Neural crest cell (in vitro differentiated cells): ENCODE measurements at regions not wholly inside any gene's neighbourhood (a gene's known extent, or its start where the extent isn't known, plus 50 kb on each side); places are given as distances from the start of the nearest gene placed in this dataset.

Experiments
- DNase-seq: peaks from one replicate; pipeline ENCODE4 v3.0.0; 2021; ENCODE audit warnings: low read depth, mixed read lengths, low spot score
- H3K27ac Mint-ChIP-seq: one replicate; pipeline ENCODE4 v1.8.0; 2021; ENCODE audit warnings: mild to moderate bottlenecking, mixed read lengths; ENCODE audit not compliant: unreplicated experiment
- H3K27me3 Mint-ChIP-seq: 2 replicates; pipeline ENCODE4 v1.8.0; 2021; ENCODE audit warnings: low read depth, mild to moderate bottlenecking, mixed read lengths
- H3K36me3 Mint-ChIP-seq: 2 replicates; pipeline ENCODE4 v1.8.0; 2021; ENCODE audit warnings: low read depth, mild to moderate bottlenecking, mixed read lengths
- H3K4me1 Mint-ChIP-seq: 2 replicates; pipeline ENCODE4 v1.8.0; 2021; ENCODE audit warnings: mixed read lengths
- H3K4me3 Mint-ChIP-seq: one replicate; pipeline ENCODE4 v1.8.0; 2021; ENCODE audit warnings: mild to moderate bottlenecking, mixed read lengths
- H3K9me3 Mint-ChIP-seq: 2 replicates; pipeline ENCODE4 v1.8.0; 2021; ENCODE audit warnings: mixed read lengths
- TF ChIP-seq, protein P1 (sequence below): fragments of 200-600 bp; sonication (generic); conservative IDR thresholded peaks from 2 replicates; pipeline ENCODE4 v1.5.0; 2021; ENCODE audit warnings: antibody characterized with exemption, mild to moderate bottlenecking

- no peak for DNase-seq
- no peaks in the 10 kb centered on the region for H3K36me3 Mint-ChIP-seq
- no peaks in the 10 kb centered on the region for H3K9me3 Mint-ChIP-seq
- H3K4me1 Mint-ChIP-seq, result peaks cover 19% of the 10 kb centered on the region
- no peak overlapping the region for H3K27ac Mint-ChIP-seq
- TF ChIP-seq, protein P1, sequence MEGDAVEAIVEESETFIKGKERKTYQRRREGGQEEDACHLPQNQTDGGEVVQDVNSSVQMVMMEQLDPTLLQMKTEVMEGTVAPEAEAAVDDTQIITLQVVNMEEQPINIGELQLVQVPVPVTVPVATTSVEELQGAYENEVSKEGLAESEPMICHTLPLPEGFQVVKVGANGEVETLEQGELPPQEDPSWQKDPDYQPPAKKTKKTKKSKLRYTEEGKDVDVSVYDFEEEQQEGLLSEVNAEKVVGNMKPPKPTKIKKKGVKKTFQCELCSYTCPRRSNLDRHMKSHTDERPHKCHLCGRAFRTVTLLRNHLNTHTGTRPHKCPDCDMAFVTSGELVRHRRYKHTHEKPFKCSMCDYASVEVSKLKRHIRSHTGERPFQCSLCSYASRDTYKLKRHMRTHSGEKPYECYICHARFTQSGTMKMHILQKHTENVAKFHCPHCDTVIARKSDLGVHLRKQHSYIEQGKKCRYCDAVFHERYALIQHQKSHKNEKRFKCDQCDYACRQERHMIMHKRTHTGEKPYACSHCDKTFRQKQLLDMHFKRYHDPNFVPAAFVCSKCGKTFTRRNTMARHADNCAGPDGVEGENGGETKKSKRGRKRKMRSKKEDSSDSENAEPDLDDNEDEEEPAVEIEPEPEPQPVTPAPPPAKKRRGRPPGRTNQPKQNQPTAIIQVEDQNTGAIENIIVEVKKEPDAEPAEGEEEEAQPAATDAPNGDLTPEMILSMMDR, result no peak
- H3K4me3 Mint-ChIP-seq, result no peak overlapping the region
- no peaks in the 10 kb centered on the region for H3K27me3 Mint-ChIP-seq
Measured at GRCh38 chr7:36038063-36038721, 114.9 kb upstream of the EEPD1 start.

GRCh38 chr7:36039243-36039642 is 113.8 kb upstream of the EEPD1 start:
- peaks cover 19% of the 10 kb centered on the region for H3K4me1 Mint-ChIP-seq
- H3K9me3 Mint-ChIP-seq, result no peaks in the 10 kb centered on the region
- DNase-seq, result no peak
- no peak overlapping the region for H3K27ac Mint-ChIP-seq
- no peaks in the 10 kb centered on the region for H3K27me3 Mint-ChIP-seq
- no peak overlapping the region for H3K4me3 Mint-ChIP-seq
- no peaks in the 10 kb centered on the region for H3K36me3 Mint-ChIP-seq
- TF ChIP-seq, protein P1, result no peak

- Mint-ChIP-seq H3K4me3 (no peak overlapping the region), H3K9me3 (no peaks in the 10 kb centered on the region), H3K27me3 (no peaks in the 10 kb centered on the region), H3K4me1 (peaks cover 19% of the 10 kb centered on the region), H3K27ac (peak overlapping the region; percentile 19), H3K36me3 (no peaks in the 10 kb centered on the region)
- TF ChIP-seq, protein P1, result no peak
- no peak for DNase-seq
Measured at GRCh38 chr7:36039671-36040070, 113.4 kb upstream of the EEPD1 start.

DNA sequence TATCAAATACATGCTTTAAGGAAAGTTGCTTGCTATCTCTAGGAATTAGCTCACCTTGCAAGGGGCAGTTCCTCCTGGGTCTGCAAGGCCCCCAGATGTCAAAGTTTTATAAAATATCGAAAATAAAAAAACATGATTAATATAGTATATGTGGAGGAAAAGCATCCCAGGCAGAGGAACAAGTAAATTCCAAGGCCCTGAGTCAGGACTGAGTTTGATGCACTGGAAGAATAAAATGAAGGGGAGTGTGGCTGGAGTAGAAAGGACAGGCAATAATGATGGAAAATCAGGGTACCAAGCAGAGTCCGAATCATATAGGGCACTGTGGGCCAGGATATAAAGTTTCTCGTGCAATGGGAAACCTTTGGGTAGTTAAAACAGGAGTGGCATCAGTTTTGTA is 112.4 kb upstream of the EEPD1 start:
- DNase-seq, result no peak
- Mint-ChIP-seq H3K9me3 (no peaks in the 10 kb centered on the region), H3K4me1 (peaks cover 19% of the 10 kb centered on the region), H3K36me3 (no peaks in the 10 kb centered on the region), H3K4me3 (no peak overlapping the region), H3K27ac (no peak overlapping the region), H3K27me3 (no peaks in the 10 kb centered on the region)
- TF ChIP-seq, protein P1, result no peak

GRCh38 chr7:36044101-36044892 is 108.8 kb upstream of the EEPD1 start:
- Mint-ChIP-seq H3K27ac (no peak overlapping the region), H3K4me3 (no peak overlapping the region), H3K9me3 (no peaks in the 10 kb centered on the region), H3K27me3 (no peaks in the 10 kb centered on the region), H3K4me1 (peaks cover 5% of the 10 kb centered on the region), H3K36me3 (no peaks in the 10 kb centered on the region)
- DNase-seq, result no peak
- TF ChIP-seq, protein P1, result no peak
